HepG2 (cell line): ENCODE measurements at regions not wholly inside any gene's neighbourhood (a gene's known extent, or its start where the extent isn't known, plus 50 kb on each side); places are given as distances from the start of the nearest gene placed in this dataset.
A peak's percentile ranks its signal among the peaks of the same experiment; 100 is the strongest.

Experiments
- ARID2 ChIP-seq: sonication (generic); formaldehyde crosslinking; IDR thresholded peaks from 2 replicates; pipeline ENCODE4 v1.8.1; 2022; ENCODE audit warnings: mild to moderate bottlenecking, missing genetic modification reagents, borderline replicate concordance
- DNMT1 ChIP-seq: sonication (generic); formaldehyde crosslinking; IDR thresholded peaks from 2 replicates; pipeline ENCODE4 v1.5.1; 2020; ENCODE audit warnings: mild to moderate bottlenecking, missing genetic modification reagents
- KDM2A ChIP-seq: sonication (generic); formaldehyde crosslinking; IDR thresholded peaks from 2 replicates; pipeline ENCODE4 v1.4.0; 2020; ENCODE audit warnings: low read depth, missing genetic modification reagents, borderline replicate concordance
- NFIB ChIP-seq: sonication (generic); formaldehyde crosslinking; IDR thresholded peaks from 2 replicates; pipeline ENCODE4 v1.9.0; 2021; ENCODE audit warnings: missing genetic modification reagents, mild to moderate bottlenecking, borderline replicate concordance
- PBX2 ChIP-seq: IDR thresholded peaks from 2 replicates; pipeline ENCODE4 v1.6.1; 2016; ENCODE audit warnings: control low read depth
- PRPF4 ChIP-seq: fragments of 200-400 bp; formaldehyde crosslinking; IDR thresholded peaks from 2 replicates; pipeline ENCODE4 v1.6.1; 2016; ENCODE audit warnings: low read length, low read depth; ENCODE audit not compliant: poor library complexity, severe bottlenecking
- SMARCC2 ChIP-seq: fragments of 450-650 bp; IDR thresholded peaks from 2 replicates; pipeline ENCODE4 v1.6.1; 2017; ENCODE audit warnings: antibody characterized with exemption, mild to moderate bottlenecking
- SMARCE1 ChIP-seq: fragments of 450-650 bp; IDR thresholded peaks from 2 replicates; pipeline ENCODE4 v1.6.1; 2017; ENCODE audit warnings: borderline replicate concordance
- SRSF9 ChIP-seq: fragments of 200-400 bp; formaldehyde crosslinking; IDR thresholded peaks from 2 replicates; pipeline ENCODE4 v1.6.1; 2018; ENCODE audit warnings: borderline replicate concordance, mild to moderate bottlenecking, low read depth, low read length; ENCODE audit not compliant: insufficient read depth, poor library complexity, severe bottlenecking
- ZC3H4 ChIP-seq: sonication (generic); formaldehyde crosslinking; IDR thresholded peaks from 2 replicates; pipeline ENCODE4 v1.4.0; 2020; ENCODE audit warnings: missing genetic modification reagents, borderline replicate concordance
- ZNF83 ChIP-seq: sonication (generic); formaldehyde crosslinking; IDR thresholded peaks from 2 replicates; pipeline ENCODE4 v1.4.0; 2020; ENCODE audit warnings: missing genetic modification reagents, mild to moderate bottlenecking, borderline replicate concordance
- ZSCAN29 ChIP-seq: sonication (generic); formaldehyde crosslinking; conservative IDR thresholded peaks from 2 replicates; pipeline ENCODE4 v1.4.0; 2020; ENCODE audit warnings: mild to moderate bottlenecking, missing genetic modification reagents
- TF ChIP-seq, protein P1 (sequence below): sonication (generic); formaldehyde crosslinking; IDR thresholded peaks from 2 replicates; pipeline ENCODE4 v1.5.0; 2020; ENCODE audit warnings: mild to moderate bottlenecking, missing genetic modification reagents, borderline replicate concordance
- TF ChIP-seq, protein P2 (sequence below): IDR thresholded peaks from 2 replicates; pipeline ENCODE4 v1.6.1; 2012; ENCODE audit warnings: inconsistent platforms
- TF ChIP-seq, protein P3 (sequence below): IDR thresholded peaks from 2 replicates; pipeline ENCODE4 v1.6.1; 2016; ENCODE audit warnings: mild to moderate bottlenecking, missing biosample characterization, missing genetic modification reagents
- TF ChIP-seq, protein P4 (sequence below): sonication (generic); formaldehyde crosslinking; IDR thresholded peaks from 2 replicates; pipeline ENCODE4 v1.5.0; 2020; ENCODE audit warnings: mild to moderate bottlenecking, missing genetic modification reagents
- TF ChIP-seq, protein P5 (sequence below): IDR thresholded peaks from 2 replicates; pipeline ENCODE4 v1.6.1; 2016; ENCODE audit warnings: missing compliant biosample characterization, missing genetic modification reagents, borderline replicate concordance
- TF ChIP-seq, protein P6 (sequence below): sonication (generic); formaldehyde crosslinking; IDR thresholded peaks from 2 replicates; pipeline ENCODE4 v1.8.0; 2022; ENCODE audit warnings: mild to moderate bottlenecking, missing genetic modification reagents; ENCODE audit not compliant: insufficient replicate concordance

- TF ChIP-seq PBX2: no peak
- TF ChIP-seq, protein P1, sequence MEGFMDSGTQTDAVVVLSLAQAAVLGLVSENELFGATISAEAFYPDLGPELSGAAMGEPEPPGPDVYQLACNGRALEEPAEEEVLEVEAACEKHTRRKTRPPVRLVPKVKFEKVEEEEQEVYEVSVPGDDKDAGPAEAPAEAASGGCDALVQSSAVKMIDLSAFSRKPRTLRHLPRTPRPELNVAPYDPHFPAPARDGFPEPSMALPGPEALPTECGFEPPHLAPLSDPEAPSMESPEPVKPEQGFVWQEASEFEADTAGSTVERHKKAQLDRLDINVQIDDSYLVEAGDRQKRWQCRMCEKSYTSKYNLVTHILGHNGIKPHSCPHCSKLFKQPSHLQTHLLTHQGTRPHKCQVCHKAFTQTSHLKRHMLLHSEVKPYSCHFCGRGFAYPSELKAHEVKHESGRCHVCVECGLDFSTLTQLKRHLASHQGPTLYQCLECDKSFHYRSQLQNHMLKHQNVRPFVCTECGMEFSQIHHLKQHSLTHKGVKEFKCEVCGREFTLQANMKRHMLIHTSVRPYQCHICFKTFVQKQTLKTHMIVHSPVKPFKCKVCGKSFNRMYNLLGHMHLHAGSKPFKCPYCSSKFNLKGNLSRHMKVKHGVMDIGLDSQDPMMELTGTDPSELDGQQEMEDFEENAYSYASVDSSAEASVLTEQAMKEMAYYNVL: peak; percentile 53; the same call in 1 of the 2 replicates
- no peak for TF ChIP-seq ZNF83 (CRISPR knock-in tag)
- TF ChIP-seq, protein P2, sequence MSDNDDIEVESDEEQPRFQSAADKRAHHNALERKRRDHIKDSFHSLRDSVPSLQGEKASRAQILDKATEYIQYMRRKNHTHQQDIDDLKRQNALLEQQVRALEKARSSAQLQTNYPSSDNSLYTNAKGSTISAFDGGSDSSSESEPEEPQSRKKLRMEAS: no peak
- TF ChIP-seq PRPF4: no peak
- no peak for TF ChIP-seq ZSCAN29 (CRISPR knock-in tag)
- no peak for TF ChIP-seq SMARCC2
- no peak for TF ChIP-seq ZC3H4 (CRISPR knock-in tag)
- no peak for TF ChIP-seq SMARCE1
- TF ChIP-seq, protein P3, sequence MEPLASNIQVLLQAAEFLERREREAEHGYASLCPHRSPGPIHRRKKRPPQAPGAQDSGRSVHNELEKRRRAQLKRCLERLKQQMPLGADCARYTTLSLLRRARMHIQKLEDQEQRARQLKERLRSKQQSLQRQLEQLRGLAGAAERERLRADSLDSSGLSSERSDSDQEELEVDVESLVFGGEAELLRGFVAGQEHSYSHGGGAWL: no peak
- TF ChIP-seq KDM2A (CRISPR knock-in tag): peak; percentile 69
- TF ChIP-seq, protein P4, sequence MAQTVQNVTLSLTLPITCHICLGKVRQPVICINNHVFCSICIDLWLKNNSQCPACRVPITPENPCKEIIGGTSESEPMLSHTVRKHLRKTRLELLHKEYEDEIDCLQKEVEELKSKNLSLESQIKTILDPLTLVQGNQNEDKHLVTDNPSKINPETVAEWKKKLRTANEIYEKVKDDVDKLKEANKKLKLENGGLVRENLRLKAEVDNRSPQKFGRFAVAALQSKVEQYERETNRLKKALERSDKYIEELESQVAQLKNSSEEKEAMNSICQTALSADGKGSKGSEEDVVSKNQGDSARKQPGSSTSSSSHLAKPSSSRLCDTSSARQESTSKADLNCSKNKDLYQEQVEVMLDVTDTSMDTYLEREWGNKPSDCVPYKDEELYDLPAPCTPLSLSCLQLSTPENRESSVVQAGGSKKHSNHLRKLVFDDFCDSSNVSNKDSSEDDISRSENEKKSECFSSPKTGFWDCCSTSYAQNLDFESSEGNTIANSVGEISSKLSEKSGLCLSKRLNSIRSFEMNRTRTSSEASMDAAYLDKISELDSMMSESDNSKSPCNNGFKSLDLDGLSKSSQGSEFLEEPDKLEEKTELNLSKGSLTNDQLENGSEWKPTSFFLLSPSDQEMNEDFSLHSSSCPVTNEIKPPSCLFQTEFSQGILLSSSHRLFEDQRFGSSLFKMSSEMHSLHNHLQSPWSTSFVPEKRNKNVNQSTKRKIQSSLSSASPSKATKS (CRISPR knock-in tag): no peak
- TF ChIP-seq, protein P5, sequence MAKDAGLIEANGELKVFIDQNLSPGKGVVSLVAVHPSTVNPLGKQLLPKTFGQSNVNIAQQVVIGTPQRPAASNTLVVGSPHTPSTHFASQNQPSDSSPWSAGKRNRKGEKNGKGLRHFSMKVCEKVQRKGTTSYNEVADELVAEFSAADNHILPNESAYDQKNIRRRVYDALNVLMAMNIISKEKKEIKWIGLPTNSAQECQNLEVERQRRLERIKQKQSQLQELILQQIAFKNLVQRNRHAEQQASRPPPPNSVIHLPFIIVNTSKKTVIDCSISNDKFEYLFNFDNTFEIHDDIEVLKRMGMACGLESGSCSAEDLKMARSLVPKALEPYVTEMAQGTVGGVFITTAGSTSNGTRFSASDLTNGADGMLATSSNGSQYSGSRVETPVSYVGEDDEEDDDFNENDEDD (CRISPR knock-in tag): no peak
- TF ChIP-seq, protein P6, sequence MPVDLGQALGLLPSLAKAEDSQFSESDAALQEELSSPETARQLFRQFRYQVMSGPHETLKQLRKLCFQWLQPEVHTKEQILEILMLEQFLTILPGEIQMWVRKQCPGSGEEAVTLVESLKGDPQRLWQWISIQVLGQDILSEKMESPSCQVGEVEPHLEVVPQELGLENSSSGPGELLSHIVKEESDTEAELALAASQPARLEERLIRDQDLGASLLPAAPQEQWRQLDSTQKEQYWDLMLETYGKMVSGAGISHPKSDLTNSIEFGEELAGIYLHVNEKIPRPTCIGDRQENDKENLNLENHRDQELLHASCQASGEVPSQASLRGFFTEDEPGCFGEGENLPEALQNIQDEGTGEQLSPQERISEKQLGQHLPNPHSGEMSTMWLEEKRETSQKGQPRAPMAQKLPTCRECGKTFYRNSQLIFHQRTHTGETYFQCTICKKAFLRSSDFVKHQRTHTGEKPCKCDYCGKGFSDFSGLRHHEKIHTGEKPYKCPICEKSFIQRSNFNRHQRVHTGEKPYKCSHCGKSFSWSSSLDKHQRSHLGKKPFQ (CRISPR knock-in tag): no peak
- TF ChIP-seq SRSF9: no peak
- no peak for TF ChIP-seq DNMT1
- 0 out of 2 replicates have a peak, but pooled peaks have one; percentile 46 for TF ChIP-seq ARID2 (CRISPR knock-in tag)
- 0 out of 2 replicates have a peak, but pooled peaks have one; percentile 25 for TF ChIP-seq NFIB (CRISPR knock-in tag)
Observed at GRCh38 chr6:6724539-6725467, 136.3 kb downstream of the LY86 start (continued).
